AG04450 (cell line): ENCODE measurements at regions not wholly inside any gene's neighbourhood (a gene's known extent, or its start where the extent isn't known, plus 50 kb on each side); places are given as distances from the start of the nearest gene placed in this dataset.

ENCODE experiments used
- CTCF ChIA-PET: fragments of 300-600, 350-600 bp; formaldehyde crosslinking; extraction: SDS; loops from one replicate; lab custom pipeline; 2022; ENCODE audit warnings: antibody characterized with exemption, inconsistent platforms; lab: Charles Lee
- POLR2A ChIA-PET: fragments of 350-600 bp; formaldehyde crosslinking; extraction: SDS; loops from one replicate; lab custom pipeline; 2021; ENCODE audit warnings: antibody characterized with exemption, inconsistent platforms; lab: Yijun Ruan, JAX
- DNase-seq: peaks from one replicate; pipeline ENCODE4 v3.0.0-alpha.2; 2011; ENCODE audit warnings: low read depth, low spot score
- H3K27ac ChIP-seq: one replicate; pipeline ENCODE4 v1.5.1; 2012; ENCODE audit warnings: low read depth, low read length, control low read depth
- H3K27me3 ChIP-seq: one replicate; pipeline ENCODE4 v1.6.0; 2012; ENCODE audit warnings: low read length; ENCODE audit not compliant: control insufficient read depth, insufficient read depth
- H3K4me3 ChIP-seq: 2 replicates; pipeline ENCODE4 v1.5.1; 2011; ENCODE audit warnings: mild to moderate bottlenecking, low read depth, low read length, control low read depth
- H3K9me3 ChIP-seq: 2 replicates; pipeline ENCODE4 v1.5.1; 2012; ENCODE audit warnings: low read length; ENCODE audit not compliant: control insufficient read depth, insufficient read depth
- TF ChIP-seq, protein P1 (sequence below): IDR thresholded peaks from 2 replicates; pipeline ENCODE4 v1.5.1; 2011; ENCODE audit warnings: low read depth, low read length, control low read depth, inconsistent platforms

GRCh38 chr10:6726924-6727323, 146.8 kb upstream of the PRKCQ start:
- ChIA-PET CTCF (no interaction called here), POLR2A (no interaction called here)
- Histone ChIP-seq H3K9me3 (no peaks in the 10 kb centered on the region), H3K27ac (no peak overlapping the region), H3K4me3 (no peak overlapping the region), H3K27me3 (no peaks in the 10 kb centered on the region)
- TF ChIP-seq, protein P1, sequence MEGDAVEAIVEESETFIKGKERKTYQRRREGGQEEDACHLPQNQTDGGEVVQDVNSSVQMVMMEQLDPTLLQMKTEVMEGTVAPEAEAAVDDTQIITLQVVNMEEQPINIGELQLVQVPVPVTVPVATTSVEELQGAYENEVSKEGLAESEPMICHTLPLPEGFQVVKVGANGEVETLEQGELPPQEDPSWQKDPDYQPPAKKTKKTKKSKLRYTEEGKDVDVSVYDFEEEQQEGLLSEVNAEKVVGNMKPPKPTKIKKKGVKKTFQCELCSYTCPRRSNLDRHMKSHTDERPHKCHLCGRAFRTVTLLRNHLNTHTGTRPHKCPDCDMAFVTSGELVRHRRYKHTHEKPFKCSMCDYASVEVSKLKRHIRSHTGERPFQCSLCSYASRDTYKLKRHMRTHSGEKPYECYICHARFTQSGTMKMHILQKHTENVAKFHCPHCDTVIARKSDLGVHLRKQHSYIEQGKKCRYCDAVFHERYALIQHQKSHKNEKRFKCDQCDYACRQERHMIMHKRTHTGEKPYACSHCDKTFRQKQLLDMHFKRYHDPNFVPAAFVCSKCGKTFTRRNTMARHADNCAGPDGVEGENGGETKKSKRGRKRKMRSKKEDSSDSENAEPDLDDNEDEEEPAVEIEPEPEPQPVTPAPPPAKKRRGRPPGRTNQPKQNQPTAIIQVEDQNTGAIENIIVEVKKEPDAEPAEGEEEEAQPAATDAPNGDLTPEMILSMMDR, result no peak
- DNase-seq, result no peak

GRCh38 chr10:6722616-6723004, 142.5 kb upstream of the PRKCQ start:
- TF ChIP-seq, protein P1, result no peak

DNA sequence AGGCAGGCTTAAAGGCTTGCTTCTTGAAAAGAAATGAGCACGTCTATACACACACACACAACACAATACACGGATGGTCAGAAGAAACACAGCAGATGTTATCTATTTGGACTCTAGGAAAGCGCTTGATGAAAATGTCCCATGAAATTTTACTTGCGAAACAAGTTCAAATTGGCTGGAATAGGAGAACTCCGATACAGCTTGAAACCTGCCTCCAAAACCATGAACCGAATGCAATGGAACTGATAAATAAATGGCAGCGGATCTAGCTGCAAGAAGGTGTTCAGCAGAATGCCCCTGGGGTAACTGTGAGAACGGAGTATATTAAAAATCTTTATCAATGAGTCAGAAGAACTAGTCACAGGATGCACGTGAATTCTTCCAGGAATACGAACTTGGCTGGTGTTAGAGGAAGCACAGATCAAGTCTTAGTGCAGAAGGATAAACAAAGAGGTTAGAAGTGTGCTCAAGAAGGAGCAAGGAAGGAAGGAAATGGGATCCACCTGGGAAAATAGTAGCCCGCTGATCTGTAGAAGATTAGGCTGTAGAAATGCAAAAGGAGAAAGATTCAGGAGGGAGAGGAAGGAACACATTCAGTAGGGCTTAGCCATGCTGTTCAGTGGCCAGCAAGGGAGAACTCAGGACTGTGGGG, 142.0 kb upstream of the PRKCQ start:
- CTCF ChIA-PET, result interaction anchor here (0.7 to 2.1 kb wide), 6 partner anchors 8 to 519 kb away, joined by 3 to 6 read pairs (median 3); no protein-coding TSS in a partner anchor
- peak overlapping the region; percentile 97 for H3K27ac ChIP-seq

More at GRCh38 chr10:6722616-6723004, 142.5 kb upstream of the PRKCQ start:
- POLR2A ChIA-PET, result interaction anchor here (0.7 to 2.7 kb wide), 4 partner anchors 8 to 363 kb away, joined by 3 to 16 read pairs (median 7); no protein-coding TSS in a partner anchor
- CTCF ChIA-PET, result interaction anchor here (2.1 kb wide), 1 partner anchor 7 kb away, joined by 6 read pairs; no protein-coding TSS in a partner anchor
- Histone ChIP-seq H3K27ac (peak overlapping the region; percentile 97), H3K9me3 (no peaks in the 10 kb centered on the region), H3K27me3 (no peaks in the 10 kb centered on the region), H3K4me3 (no peak overlapping the region; the same call in 1 of the 2 replicates)
- no peak for DNase-seq

GRCh38 chr10:6721480-6721879, 141.4 kb upstream of the PRKCQ start:
- CTCF ChIA-PET, result interaction anchor here (0.7 to 2.1 kb wide), 12 partner anchors 8 to 697 kb away, joined by 3 to 6 read pairs (median 3); no protein-coding TSS in a partner anchor
- H3K27me3 ChIP-seq, result no peaks in the 10 kb centered on the region
- no peaks in the 10 kb centered on the region for H3K9me3 ChIP-seq
- POLR2A ChIA-PET, result interaction anchor here (0.6 to 2.7 kb wide), 10 partner anchors 9 to 689 kb away, joined by 3 to 16 read pairs (median 3); partner anchors contain the start of genes PFKFB3 and SFMBT2
- TF ChIP-seq, protein P1, result peak; percentile 59
- no peak overlapping the region for H3K4me3 ChIP-seq
- peak; percentile 96 for DNase-seq
- peak overlapping the region; percentile 97 for H3K27ac ChIP-seq

More for the DNA sequence above, 142.0 kb upstream of the PRKCQ start:
- no peaks in the 10 kb centered on the region for H3K27me3 ChIP-seq
- POLR2A ChIA-PET, result interaction anchor here (0.6 to 2.7 kb wide), 10 partner anchors 8 to 689 kb away, joined by 3 to 16 read pairs (median 3); partner anchors contain the start of genes PFKFB3 and SFMBT2
- H3K9me3 ChIP-seq, result no peaks in the 10 kb centered on the region
- peak; percentile 95 for DNase-seq
- TF ChIP-seq, protein P1, result no peak
- H3K4me3 ChIP-seq, result peak overlapping the region; percentile 35

DNA sequence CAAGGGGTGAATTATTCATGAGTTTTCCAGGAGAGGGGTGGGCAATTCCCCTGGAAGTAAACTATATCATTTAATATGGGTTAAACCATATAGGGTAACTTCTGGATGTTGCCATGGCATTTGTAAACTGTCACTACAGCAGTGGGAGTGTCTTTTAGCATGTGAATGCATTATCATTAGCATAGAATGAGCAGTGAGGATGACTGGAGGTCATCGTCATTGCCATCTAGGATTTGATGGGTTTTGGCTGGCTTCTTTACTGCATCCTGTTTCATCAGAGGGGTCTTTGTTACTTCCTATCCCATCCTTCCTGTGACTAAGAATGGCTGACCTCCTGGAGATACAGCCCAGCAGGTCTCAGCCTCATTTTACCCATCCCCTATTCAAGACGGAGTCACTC, 139.5 kb upstream of the PRKCQ start:
- Histone ChIP-seq H3K27me3 (no peaks in the 10 kb centered on the region), H3K9me3 (no peaks in the 10 kb centered on the region), H3K4me3 (no peak overlapping the region), H3K27ac (no peak overlapping the region)
- no peak for DNase-seq
- POLR2A ChIA-PET, result interaction anchor here (2.7 kb wide), 1 partner anchor 11 kb away, joined by 16 read pairs; no protein-coding TSS in a partner anchor
- CTCF ChIA-PET, result no interaction called here
- TF ChIP-seq, protein P1, result no peak
